Testis (tissue), 2 donors: ENCODE measurements at regions not wholly inside any gene's neighbourhood (a gene's known extent, or its start where the extent isn't known, plus 50 kb on each side); places are given as distances from the start of the nearest gene placed in this dataset.

Experiments used
- CTCF ChIP-seq, 3 experiments: fragments of 450-650 bp in 2 of 3; fragments of 200-600 bp in 1 of 3; sonication (generic) in 1 of 3; IDR thresholded peaks; one replicate each; pipeline ENCODE4 v1.5.1; 2016 to 2019; ENCODE audit warnings: antibody characterized with exemption in 3 of 3, mild to moderate bottlenecking in 2 of 3, moderate library complexity in 1 of 3
- POLR2A ChIP-seq: fragments of 450-650 bp; IDR thresholded peaks from one replicate; pipeline ENCODE4 v1.6.1; 2017; ENCODE audit warnings: antibody characterized with exemption, mild to moderate bottlenecking, moderate library complexity

GRCh38 chr2:220539481-220539880 lies 912.1 kb downstream of the SLC4A3 start:
- TF ChIP-seq CTCF (IDR thresholded peaks at IDR 0.05) = no peak
- no peak for TF ChIP-seq POLR2A
